Activated CD8-positive, alpha-beta T cell treated with anti-CD3 and anti-CD28 coated beads for 36 hours (primary cell): ENCODE measurements at regions not wholly inside any gene's neighbourhood (a gene's known extent, or its start where the extent isn't known, plus 50 kb on each side); places are given as distances from the start of the nearest gene placed in this dataset.

Source experiments
- ATAC-seq: fragments of 200-7000 bp; cut with Tn5 transposase; one replicate; pipeline ENCODE4 v1.10.0; 2021; ENCODE audit warnings: mild to moderate bottlenecking, moderate library complexity
- CTCF ChIA-PET: fragments of 350-600 bp; sonication (Branson Sonifier 250); formaldehyde crosslinking; loops from one replicate; lab custom pipeline; 2021; ENCODE audit warnings: antibody characterized with exemption; lab: Charles Lee
- POLR2A ChIA-PET: fragments of 350-600 bp; sonication (Branson Sonifier 250); formaldehyde crosslinking; loops from one replicate; lab custom pipeline; 2021; ENCODE audit warnings: antibody characterized with exemption; lab: Charles Lee
- DNase-seq: peaks from one replicate; pipeline ENCODE4 v3.0.0-alpha.2; 2020
- H3K27ac Mint-ChIP-seq: one replicate; pipeline ENCODE4 v1.8.0; 2021; ENCODE audit warnings: mild to moderate bottlenecking, mixed read lengths
- H3K27me3 Mint-ChIP-seq: one replicate; pipeline ENCODE4 v1.8.0; 2021; ENCODE audit warnings: mixed read lengths
- H3K36me3 Mint-ChIP-seq: one replicate; pipeline ENCODE4 v1.8.0; 2021; ENCODE audit warnings: low read depth, mixed read lengths
- H3K4me1 Mint-ChIP-seq: one replicate; pipeline ENCODE4 v1.8.0; 2021; ENCODE audit warnings: low read depth, mixed read lengths
- H3K4me3 Mint-ChIP-seq: one replicate; pipeline ENCODE4 v1.8.0; 2021; ENCODE audit warnings: mild to moderate bottlenecking, moderate library complexity, mixed read lengths
- H3K9me3 Mint-ChIP-seq: one replicate; pipeline ENCODE4 v1.8.0; 2021; ENCODE audit warnings: mixed read lengths
- CTCF ChIP-seq: fragments of 200-600 bp; IDR thresholded peaks from one replicate; pipeline ENCODE4 v1.8.0; 2022; ENCODE audit warnings: antibody characterized with exemption, mild to moderate bottlenecking
- intact Hi-C: fragments of 100-400 bp; cut with micrococcal nuclease; formaldehyde crosslinking; loops from one replicate; pipeline ENCODE4 v1.10.0; 2022

GRCh38 chr9:99375481-99375880 lies 153.4 kb downstream of the SEC61B start:
- no peak for TF ChIP-seq CTCF
- POLR2A ChIA-PET, result no interaction called here
- H3K9me3 Mint-ChIP-seq, result no peaks in the 10 kb centered on the region
- H3K4me1 Mint-ChIP-seq, result no peaks in the 10 kb centered on the region
- no peak for ATAC-seq
- no peak overlapping the region for H3K27ac Mint-ChIP-seq
- intact Hi-C loops, result no loop called here
- H3K27me3 Mint-ChIP-seq, result peaks cover 10% of the 10 kb centered on the region
- CTCF ChIA-PET, result no interaction called here
- no peak overlapping the region for H3K4me3 Mint-ChIP-seq
- DNase-seq, result no peak
- H3K36me3 Mint-ChIP-seq, result no peaks in the 10 kb centered on the region

- ChIA-PET POLR2A (no interaction called here), CTCF (no interaction called here)
- intact Hi-C loops, result no loop called here
- ATAC-seq, result no peak
- TF ChIP-seq CTCF, result no peak
- no peak overlapping the region for H3K27ac Mint-ChIP-seq
- no peaks in the 10 kb centered on the region for H3K9me3 Mint-ChIP-seq
- no peak overlapping the region for H3K4me3 Mint-ChIP-seq
- no peaks in the 10 kb centered on the region for H3K4me1 Mint-ChIP-seq
- peaks cover 10% of the 10 kb centered on the region for H3K27me3 Mint-ChIP-seq
- H3K36me3 Mint-ChIP-seq, result no peaks in the 10 kb centered on the region
- no peak for DNase-seq
These were observed 156.0 kb downstream of the SEC61B start for GRCh38 chr9:99377790-99378775.

GRCh38 chr9:99383536-99383935 lies 161.5 kb downstream of the SEC61B start:
- TF ChIP-seq CTCF, result no peak
- peaks cover 12% of the 10 kb centered on the region for H3K27me3 Mint-ChIP-seq
- CTCF ChIA-PET, result no interaction called here
- H3K4me3 Mint-ChIP-seq, result no peak overlapping the region
- DNase-seq, result no peak
- intact Hi-C loops, result no loop called here
- no peaks in the 10 kb centered on the region for H3K9me3 Mint-ChIP-seq
- no peak overlapping the region for H3K27ac Mint-ChIP-seq
- no peaks in the 10 kb centered on the region for H3K36me3 Mint-ChIP-seq
- H3K4me1 Mint-ChIP-seq, result no peaks in the 10 kb centered on the region
- no peak for ATAC-seq
- POLR2A ChIA-PET, result no interaction called here

- no peak for DNase-seq
- ChIA-PET CTCF (no interaction called here), POLR2A (no interaction called here)
- intact Hi-C loops, result no loop called here
- ATAC-seq, result no peak
- no peak for TF ChIP-seq CTCF
- H3K9me3 Mint-ChIP-seq, result no peaks in the 10 kb centered on the region
- H3K36me3 Mint-ChIP-seq, result no peaks in the 10 kb centered on the region
- no peaks in the 10 kb centered on the region for H3K4me1 Mint-ChIP-seq
- peaks cover 12% of the 10 kb centered on the region for H3K27me3 Mint-ChIP-seq
- H3K27ac Mint-ChIP-seq, result no peak overlapping the region
- H3K4me3 Mint-ChIP-seq, result no peak overlapping the region
These were observed 163.1 kb downstream of the SEC61B start for GRCh38 chr9:99385215-99385614.

GRCh38 chr9:99385814-99386279 lies 163.8 kb downstream of the SEC61B start:
- CTCF ChIA-PET, result no interaction called here
- POLR2A ChIA-PET, result no interaction called here
- peaks cover 12% of the 10 kb centered on the region for H3K27me3 Mint-ChIP-seq
- H3K4me1 Mint-ChIP-seq, result no peaks in the 10 kb centered on the region
- DNase-seq, result no peak
- H3K9me3 Mint-ChIP-seq, result no peaks in the 10 kb centered on the region
- intact Hi-C loops, result no loop called here
- no peak overlapping the region for H3K4me3 Mint-ChIP-seq
- H3K27ac Mint-ChIP-seq, result no peak overlapping the region
- no peaks in the 10 kb centered on the region for H3K36me3 Mint-ChIP-seq
- no peak for TF ChIP-seq CTCF
- no peak for ATAC-seq
